ENCODE measurements at regions not wholly inside any gene's neighbourhood (a gene's known extent, or its start where the extent isn't known, plus 50 kb on each side); places are given as distances from the start of the nearest gene placed in this dataset.

DNA sequence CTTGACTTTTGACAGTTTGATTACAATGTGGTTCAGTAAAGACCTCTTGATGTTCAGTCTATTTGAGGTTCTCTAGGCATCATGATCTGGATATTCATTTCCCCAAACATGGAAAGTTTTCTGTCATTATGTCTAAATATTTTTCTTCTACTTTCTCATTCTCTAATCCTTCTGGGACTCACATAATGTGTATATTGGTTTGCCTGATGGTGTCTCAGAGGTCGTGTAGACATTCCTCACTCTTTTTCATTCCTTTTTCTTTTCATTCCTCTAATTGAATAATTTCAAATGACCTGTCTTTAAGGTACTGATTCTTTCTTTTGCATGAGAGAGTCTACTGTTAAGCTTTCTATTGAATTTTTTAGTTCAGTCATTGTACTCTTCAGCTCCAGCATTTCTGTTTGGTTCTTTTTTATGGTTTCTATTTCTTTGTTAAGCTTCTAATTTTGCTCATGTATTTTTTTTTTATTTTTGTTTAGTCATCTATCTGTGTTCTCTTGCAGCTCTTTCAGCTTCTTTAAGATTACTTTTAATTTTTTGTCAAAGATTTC, 158.4 kb downstream of the GDAP2 start (continued):
- TF ChIP-seq, protein P1, sequence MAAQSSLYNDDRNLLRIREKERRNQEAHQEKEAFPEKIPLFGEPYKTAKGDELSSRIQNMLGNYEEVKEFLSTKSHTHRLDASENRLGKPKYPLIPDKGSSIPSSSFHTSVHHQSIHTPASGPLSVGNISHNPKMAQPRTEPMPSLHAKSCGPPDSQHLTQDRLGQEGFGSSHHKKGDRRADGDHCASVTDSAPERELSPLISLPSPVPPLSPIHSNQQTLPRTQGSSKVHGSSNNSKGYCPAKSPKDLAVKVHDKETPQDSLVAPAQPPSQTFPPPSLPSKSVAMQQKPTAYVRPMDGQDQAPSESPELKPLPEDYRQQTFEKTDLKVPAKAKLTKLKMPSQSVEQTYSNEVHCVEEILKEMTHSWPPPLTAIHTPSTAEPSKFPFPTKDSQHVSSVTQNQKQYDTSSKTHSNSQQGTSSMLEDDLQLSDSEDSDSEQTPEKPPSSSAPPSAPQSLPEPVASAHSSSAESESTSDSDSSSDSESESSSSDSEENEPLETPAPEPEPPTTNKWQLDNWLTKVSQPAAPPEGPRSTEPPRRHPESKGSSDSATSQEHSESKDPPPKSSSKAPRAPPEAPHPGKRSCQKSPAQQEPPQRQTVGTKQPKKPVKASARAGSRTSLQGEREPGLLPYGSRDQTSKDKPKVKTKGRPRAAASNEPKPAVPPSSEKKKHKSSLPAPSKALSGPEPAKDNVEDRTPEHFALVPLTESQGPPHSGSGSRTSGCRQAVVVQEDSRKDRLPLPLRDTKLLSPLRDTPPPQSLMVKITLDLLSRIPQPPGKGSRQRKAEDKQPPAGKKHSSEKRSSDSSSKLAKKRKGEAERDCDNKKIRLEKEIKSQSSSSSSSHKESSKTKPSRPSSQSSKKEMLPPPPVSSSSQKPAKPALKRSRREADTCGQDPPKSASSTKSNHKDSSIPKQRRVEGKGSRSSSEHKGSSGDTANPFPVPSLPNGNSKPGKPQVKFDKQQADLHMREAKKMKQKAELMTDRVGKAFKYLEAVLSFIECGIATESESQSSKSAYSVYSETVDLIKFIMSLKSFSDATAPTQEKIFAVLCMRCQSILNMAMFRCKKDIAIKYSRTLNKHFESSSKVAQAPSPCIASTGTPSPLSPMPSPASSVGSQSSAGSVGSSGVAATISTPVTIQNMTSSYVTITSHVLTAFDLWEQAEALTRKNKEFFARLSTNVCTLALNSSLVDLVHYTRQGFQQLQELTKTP (IDR thresholded peaks at IDR 0.05; ENCODE audit: low read depth in 1 of 2, partially characterized antibody in 2 of 2) = peak in 1 of 2 experiments; percentile 26
- TF ChIP-seq, protein P2, sequence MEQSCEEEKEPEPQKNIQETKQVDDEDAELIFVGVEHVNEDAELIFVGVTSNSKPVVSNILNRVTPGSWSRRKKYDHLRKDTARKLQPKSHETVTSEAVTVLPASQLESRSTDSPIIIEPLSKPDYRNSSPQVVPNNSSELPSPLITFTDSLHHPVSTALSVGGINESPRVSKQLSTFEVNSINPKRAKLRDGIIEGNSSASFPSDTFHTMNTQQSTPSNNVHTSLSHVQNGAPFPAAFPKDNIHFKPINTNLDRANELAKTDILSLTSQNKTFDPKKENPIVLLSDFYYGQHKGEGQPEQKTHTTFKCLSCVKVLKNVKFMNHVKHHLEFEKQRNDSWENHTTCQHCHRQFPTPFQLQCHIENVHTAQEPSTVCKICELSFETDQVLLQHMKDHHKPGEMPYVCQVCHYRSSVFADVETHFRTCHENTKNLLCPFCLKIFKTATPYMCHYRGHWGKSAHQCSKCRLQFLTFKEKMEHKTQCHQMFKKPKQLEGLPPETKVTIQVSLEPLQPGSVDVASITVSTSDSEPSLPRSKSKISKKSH (CRISPR knock-in tag; IDR thresholded peaks at IDR 0.05) = peak; percentile 92
- TF ChIP-seq ZNF766 (CRISPR knock-in tag; conservative IDR thresholded peaks at IDR 0.05) (0 out of 2 replicates have a peak, but pooled peaks have one; percentile 28), ZNF316 (IDR thresholded peaks at IDR 0.05) (0 out of 2 replicates have a peak, but pooled peaks have one; percentile 48), SAFB (IDR thresholded peaks at IDR 0.05; ENCODE audit: borderline replicate concordance, low read depth, low read length) (no peak), CBX3 (IDR thresholded peaks at IDR 0.05; ENCODE audit: borderline replicate concordance in 1 of 2, low read length in 2 of 2) (peak in 1 of 2 experiments; percentile 88; a peak in 2 of 3 replicates), TRIM24 (IDR thresholded peaks at IDR 0.05) (peak in 1 of 2 experiments; percentile 57; a peak in 1 of 4 replicates), EHMT2 (IDR thresholded peaks at IDR 0.05) (peak; percentile 73), NFE2 (IDR thresholded peaks at IDR 0.05; ENCODE audit: low read depth) (no peak)
- TF ChIP-seq, protein P3, sequence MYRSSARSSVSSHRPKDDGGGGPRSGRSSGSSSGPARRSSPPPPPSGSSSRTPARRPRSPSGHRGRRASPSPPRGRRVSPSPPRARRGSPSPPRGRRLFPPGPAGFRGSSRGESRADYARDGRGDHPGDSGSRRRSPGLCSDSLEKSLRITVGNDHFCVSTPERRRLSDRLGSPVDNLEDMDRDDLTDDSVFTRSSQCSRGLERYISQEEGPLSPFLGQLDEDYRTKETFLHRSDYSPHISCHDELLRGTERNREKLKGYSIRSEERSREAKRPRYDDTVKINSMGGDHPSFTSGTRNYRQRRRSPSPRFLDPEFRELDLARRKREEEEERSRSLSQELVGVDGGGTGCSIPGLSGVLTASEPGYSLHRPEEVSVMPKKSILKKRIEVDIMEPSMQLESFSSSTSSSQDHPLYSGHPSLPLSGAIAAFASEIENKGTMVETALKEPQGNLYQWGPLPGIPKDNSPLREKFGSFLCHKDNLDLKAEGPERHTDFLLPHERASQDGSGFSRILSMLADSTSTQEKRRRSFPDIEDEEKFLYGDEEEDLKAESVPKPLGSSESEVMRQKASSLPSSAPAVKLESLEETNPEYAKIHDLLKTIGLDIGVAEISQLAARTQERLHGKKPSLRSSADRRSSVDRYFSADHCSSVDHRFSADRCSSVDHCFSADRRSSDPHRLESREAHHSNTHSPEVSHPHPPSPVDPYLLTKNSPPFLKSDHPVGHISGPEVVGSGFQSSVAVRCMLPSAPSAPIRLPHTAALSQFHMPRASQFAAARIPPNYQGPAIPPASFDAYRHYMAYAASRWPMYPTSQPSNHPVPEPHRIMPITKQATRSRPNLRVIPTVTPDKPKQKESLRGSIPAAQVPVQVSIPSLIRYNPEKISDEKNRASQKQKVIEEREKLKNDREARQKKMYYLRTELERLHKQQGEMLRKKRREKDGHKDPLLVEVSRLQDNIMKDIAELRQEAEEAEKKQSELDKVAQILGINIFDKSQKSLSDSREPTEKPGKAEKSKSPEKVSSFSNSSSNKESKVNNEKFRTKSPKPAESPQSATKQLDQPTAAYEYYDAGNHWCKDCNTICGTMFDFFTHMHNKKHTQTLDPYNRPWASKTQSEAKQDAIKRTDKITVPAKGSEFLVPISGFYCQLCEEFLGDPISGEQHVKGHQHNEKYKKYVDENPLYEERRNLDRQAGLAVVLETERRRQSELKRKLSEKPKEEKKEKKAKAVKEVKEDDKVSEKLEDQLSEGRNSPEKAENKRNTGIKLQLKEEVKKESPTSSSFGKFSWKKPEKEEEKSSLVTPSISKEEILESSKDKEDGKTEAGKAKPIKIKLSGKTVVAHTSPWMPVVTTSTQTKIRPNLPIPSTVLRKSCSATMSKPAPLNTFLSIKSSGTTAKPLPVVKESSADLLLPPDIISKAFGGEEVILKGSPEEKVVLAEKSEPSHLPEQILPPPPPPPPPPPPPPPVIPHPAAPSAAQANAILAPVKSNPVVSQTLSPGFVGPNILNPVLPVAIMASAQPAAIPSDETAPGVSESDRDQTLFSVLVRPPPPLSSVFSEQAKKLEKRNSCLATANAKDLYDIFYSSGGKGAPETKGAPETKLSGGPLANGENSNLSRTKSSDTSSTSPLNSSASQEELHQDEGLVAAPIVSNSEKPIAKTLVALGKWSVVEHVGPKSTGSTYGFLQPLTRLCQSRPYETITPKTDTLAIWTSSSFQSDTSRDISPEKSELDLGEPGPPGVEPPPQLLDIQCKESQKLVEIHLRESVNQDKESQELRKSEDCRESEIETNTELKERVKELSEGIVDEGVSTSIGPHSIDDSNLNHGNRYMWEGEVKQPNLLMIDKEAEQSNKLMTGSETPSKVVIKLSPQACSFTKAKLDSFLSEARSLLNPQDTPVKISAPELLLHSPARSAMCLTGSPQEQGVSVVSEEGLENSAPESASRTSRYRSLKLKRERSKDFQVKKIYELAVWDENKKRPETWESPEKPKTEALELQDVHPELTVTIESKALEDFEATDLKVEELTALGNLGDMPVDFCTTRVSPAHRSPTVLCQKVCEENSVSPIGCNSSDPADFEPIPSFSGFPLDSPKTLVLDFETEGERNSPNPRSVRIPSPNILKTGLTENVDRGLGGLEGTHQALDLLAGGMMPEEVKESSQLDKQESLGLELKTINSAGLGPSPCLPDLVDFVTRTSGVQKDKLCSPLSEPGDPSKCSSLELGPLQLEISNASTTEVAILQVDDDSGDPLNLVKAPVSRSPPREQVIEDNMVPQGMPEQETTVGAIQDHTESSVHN (IDR thresholded peaks at IDR 0.05; ENCODE audit: borderline replicate concordance in 1 of 2, low read depth in 1 of 2) = 0 out of 4 replicates have a peak, but pooled peaks of 1 of the 2 experiments have one; percentile 25
- TF ChIP-seq, protein P4, sequence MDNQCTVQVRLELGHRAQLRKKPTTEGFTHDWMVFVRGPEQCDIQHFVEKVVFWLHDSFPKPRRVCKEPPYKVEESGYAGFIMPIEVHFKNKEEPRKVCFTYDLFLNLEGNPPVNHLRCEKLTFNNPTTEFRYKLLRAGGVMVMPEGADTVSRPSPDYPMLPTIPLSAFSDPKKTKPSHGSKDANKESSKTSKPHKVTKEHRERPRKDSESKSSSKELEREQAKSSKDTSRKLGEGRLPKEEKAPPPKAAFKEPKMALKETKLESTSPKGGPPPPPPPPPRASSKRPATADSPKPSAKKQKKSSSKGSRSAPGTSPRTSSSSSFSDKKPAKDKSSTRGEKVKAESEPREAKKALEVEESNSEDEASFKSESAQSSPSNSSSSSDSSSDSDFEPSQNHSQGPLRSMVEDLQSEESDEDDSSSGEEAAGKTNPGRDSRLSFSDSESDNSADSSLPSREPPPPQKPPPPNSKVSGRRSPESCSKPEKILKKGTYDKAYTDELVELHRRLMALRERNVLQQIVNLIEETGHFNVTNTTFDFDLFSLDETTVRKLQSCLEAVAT (IDR thresholded peaks at IDR 0.05) = 0 out of 4 replicates have a peak, but pooled peaks of 1 of the 2 experiments have one; percentile 49
